GM23338 (cell line): ENCODE measurements at regions not wholly inside any gene's neighbourhood (a gene's known extent, or its start where the extent isn't known, plus 50 kb on each side); places are given as distances from the start of the nearest gene placed in this dataset.
"Not testable (repeated sequence)": the region's sequence is repeated elsewhere in the genome, so short reads cannot be mapped to it uniquely, and the experiment has no call there.

Experiments
- CREB1 ChIP-seq: fragments of 250-450 bp; sonication (Bioruptor Pico); IDR thresholded peaks from 2 replicates; pipeline ENCODE4 v1.5.0; 2020; ENCODE audit warnings: low read depth, mild to moderate bottlenecking, moderate library complexity
- EZH2 ChIP-seq: fragments of 200-600 bp; sonication (generic); IDR thresholded peaks from one replicate; pipeline ENCODE4 v1.8.0; 2017; ENCODE audit warnings: antibody characterized with exemption, mild to moderate bottlenecking, low read depth; ENCODE audit not compliant: unreplicated experiment
- EZH2phosphoT487 ChIP-seq: fragments of 200-600 bp; sonication (generic); IDR thresholded peaks from one replicate; pipeline ENCODE4 v1.8.1; 2018; ENCODE audit warnings: antibody characterized with exemption; ENCODE audit not compliant: unreplicated experiment
- JUNB ChIP-seq: IDR thresholded peaks from one replicate; pipeline ENCODE4 v1.6.1; 2016; ENCODE audit warnings: antibody characterized with exemption; ENCODE audit not compliant: unreplicated experiment
- NANOG ChIP-seq: IDR thresholded peaks from 2 replicates; pipeline ENCODE4 v1.6.1; 2016; ENCODE audit warnings: antibody characterized with exemption, borderline replicate concordance
- POLR2AphosphoS5 ChIP-seq: IDR thresholded peaks from 2 replicates; pipeline ENCODE4 v1.6.1; 2016; ENCODE audit warnings: antibody characterized with exemption, low read depth
- REST ChIP-seq: IDR thresholded peaks from one replicate; pipeline ENCODE4 v1.6.1; 2018; ENCODE audit warnings: antibody characterized with exemption; ENCODE audit not compliant: unreplicated experiment
- TF ChIP-seq, protein P1 (sequence below), 2 experiments: fragments of 200-600 bp in 1 of 2; sonication (generic) in 1 of 2; conservative IDR thresholded peaks; 2 replicates each; pipeline versions ENCODE4 v1.5.1 to v1.6.1; 2016 to 2017; ENCODE audit warnings: antibody characterized with exemption in 2 of 2, low read depth in 2 of 2, mild to moderate bottlenecking in 2 of 2, moderate library complexity in 1 of 2
- TF ChIP-seq, protein P2 (sequence below): IDR thresholded peaks from 2 replicates; pipeline ENCODE4 v1.6.1; 2016; ENCODE audit warnings: antibody characterized with exemption

DNA sequence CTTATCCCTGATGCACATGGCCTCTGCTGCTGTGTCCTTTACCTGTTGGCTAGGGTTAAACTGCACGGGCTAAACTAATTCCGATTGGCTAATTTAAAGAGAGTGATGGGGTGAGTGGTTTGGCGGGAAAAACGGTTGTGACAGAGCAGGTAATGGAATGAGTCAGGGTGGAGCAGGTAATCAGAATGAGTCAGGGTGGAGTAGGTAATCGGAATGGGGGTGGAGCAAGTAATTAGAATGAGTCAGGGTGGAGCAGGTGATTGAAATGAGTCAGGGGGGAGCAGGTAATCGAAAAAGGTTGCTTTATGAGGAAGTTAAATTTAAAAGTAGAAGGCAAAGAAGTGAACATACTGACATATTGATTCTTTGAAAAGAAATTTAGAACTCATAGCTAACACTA is 185.2 kb downstream of the OTOL1 start:
- TF ChIP-seq, protein P1, sequence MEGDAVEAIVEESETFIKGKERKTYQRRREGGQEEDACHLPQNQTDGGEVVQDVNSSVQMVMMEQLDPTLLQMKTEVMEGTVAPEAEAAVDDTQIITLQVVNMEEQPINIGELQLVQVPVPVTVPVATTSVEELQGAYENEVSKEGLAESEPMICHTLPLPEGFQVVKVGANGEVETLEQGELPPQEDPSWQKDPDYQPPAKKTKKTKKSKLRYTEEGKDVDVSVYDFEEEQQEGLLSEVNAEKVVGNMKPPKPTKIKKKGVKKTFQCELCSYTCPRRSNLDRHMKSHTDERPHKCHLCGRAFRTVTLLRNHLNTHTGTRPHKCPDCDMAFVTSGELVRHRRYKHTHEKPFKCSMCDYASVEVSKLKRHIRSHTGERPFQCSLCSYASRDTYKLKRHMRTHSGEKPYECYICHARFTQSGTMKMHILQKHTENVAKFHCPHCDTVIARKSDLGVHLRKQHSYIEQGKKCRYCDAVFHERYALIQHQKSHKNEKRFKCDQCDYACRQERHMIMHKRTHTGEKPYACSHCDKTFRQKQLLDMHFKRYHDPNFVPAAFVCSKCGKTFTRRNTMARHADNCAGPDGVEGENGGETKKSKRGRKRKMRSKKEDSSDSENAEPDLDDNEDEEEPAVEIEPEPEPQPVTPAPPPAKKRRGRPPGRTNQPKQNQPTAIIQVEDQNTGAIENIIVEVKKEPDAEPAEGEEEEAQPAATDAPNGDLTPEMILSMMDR (conservative IDR thresholded peaks at IDR 0.05; ENCODE audit: low read depth in 2 of 2), result not testable (repeated sequence)
- not testable (repeated sequence) for TF ChIP-seq REST; POLR2AphosphoS5; JUNB; EZH2phosphoT487; NANOG; EZH2; CREB1 (CRISPR knock-in tag)
- TF ChIP-seq, protein P2, sequence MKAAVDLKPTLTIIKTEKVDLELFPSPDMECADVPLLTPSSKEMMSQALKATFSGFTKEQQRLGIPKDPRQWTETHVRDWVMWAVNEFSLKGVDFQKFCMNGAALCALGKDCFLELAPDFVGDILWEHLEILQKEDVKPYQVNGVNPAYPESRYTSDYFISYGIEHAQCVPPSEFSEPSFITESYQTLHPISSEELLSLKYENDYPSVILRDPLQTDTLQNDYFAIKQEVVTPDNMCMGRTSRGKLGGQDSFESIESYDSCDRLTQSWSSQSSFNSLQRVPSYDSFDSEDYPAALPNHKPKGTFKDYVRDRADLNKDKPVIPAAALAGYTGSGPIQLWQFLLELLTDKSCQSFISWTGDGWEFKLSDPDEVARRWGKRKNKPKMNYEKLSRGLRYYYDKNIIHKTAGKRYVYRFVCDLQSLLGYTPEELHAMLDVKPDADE, result not testable (repeated sequence)
